HG03469 (cell line): ENCODE measurements at regions not wholly inside any gene's neighbourhood (a gene's known extent, or its start where the extent isn't known, plus 50 kb on each side); places are given as distances from the start of the nearest gene placed in this dataset.
A peak's percentile ranks its signal among the peaks of the same experiment; 100 is the strongest.

Experiments used
- ATAC-seq: cut with Tn5 transposase; IDR thresholded peaks from one replicate; pipeline ENCODE4 v1.9.1; 2021; ENCODE audit warnings: mild to moderate bottlenecking, moderate library complexity, moderate number of reproducible peaks; ENCODE audit not compliant: unreplicated experiment

GRCh38 chr15:96075895-96076294, 254.6 kb upstream of the NR2F2 start:
- no peak for ATAC-seq

GRCh38 chr15:96076350-96076749, 254.2 kb upstream of the NR2F2 start:
- no peak for ATAC-seq

GRCh38 chr15:96079041-96079440, 251.5 kb upstream of the NR2F2 start:
- ATAC-seq, result no peak

GRCh38 chr15:96079882-96080281, 250.6 kb upstream of the NR2F2 start:
- ATAC-seq, result no peak

- no peak for ATAC-seq
Measured at GRCh38 chr15:96086164-96086563, 244.3 kb upstream of the NR2F2 start.

GRCh38 chr15:96087180-96087884, 243.2 kb upstream of the NR2F2 start:
- ATAC-seq, result no peak

- ATAC-seq, result no peak
Measured at GRCh38 chr15:96088650-96089049, 241.8 kb upstream of the NR2F2 start.

GRCh38 chr15:96089405-96090058, 241.0 kb upstream of the NR2F2 start:
- no peak for ATAC-seq

- no peak for ATAC-seq
Measured at GRCh38 chr15:96092186-96092585, 238.3 kb upstream of the NR2F2 start.

- ATAC-seq, result no peak
Measured at GRCh38 chr15:96093063-96093462, 237.4 kb upstream of the NR2F2 start.

- no peak for ATAC-seq
Measured at GRCh38 chr15:96097661-96098060, 232.8 kb upstream of the NR2F2 start.

- no peak for ATAC-seq
Measured at GRCh38 chr15:96102631-96103030, 227.9 kb upstream of the NR2F2 start.

- ATAC-seq, result no peak
Measured at GRCh38 chr15:96106181-96106580, 224.3 kb upstream of the NR2F2 start.

GRCh38 chr15:96106628-96107027, 223.9 kb upstream of the NR2F2 start:
- no peak for ATAC-seq

- ATAC-seq, result no peak
Measured at GRCh38 chr15:96107916-96108315, 222.6 kb upstream of the NR2F2 start.

- no peak for ATAC-seq
Measured at GRCh38 chr15:96108405-96108804, 222.1 kb upstream of the NR2F2 start.

- no peak for ATAC-seq
Measured at GRCh38 chr15:96109820-96110219, 220.7 kb upstream of the NR2F2 start.

- no peak for ATAC-seq
Measured at GRCh38 chr15:96112018-96112417, 218.5 kb upstream of the NR2F2 start.

- peak; percentile 72 for ATAC-seq
Measured at GRCh38 chr15:96115642-96116041, 214.9 kb upstream of the NR2F2 start.

- ATAC-seq, result no peak
Measured at GRCh38 chr15:96117270-96117669, 213.2 kb upstream of the NR2F2 start.

GRCh38 chr15:96119734-96120133, 210.8 kb upstream of the NR2F2 start:
- ATAC-seq, result no peak

GRCh38 chr15:96121086-96121920, 209.2 kb upstream of the NR2F2 start:
- no peak for ATAC-seq
